ENCODE measurements at regions not wholly inside any gene's neighbourhood (a gene's known extent, or its start where the extent isn't known, plus 50 kb on each side); places are given as distances from the start of the nearest gene placed in this dataset.

DNA sequence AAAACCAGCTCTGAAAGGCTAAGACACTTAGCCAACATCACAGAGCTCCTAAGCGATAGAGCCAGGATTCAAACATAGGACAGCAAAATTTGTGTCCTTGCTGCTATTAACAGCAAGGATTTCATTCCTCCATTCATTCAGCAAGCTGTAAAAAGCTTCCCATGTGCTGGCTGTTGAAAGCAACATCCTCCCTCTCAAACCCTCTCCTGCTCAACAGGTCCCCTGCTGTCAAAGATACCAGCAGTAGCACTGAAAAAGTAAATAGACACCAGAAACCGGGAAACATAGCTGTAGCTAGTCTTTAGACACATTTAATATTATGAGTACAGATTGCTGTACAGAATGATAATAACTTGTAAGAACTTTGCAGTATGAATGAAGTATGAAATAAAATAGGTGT, 52.6 kb upstream of the ADAMTSL1 start:
- in situ Hi-C loops (cut with HindIII; ENCODE audit: low pct_ligation_motif_present, low pct_unique_long_range_greater_than_20kb, low sequenced_read_pairs): loop anchor here (25.0 kb wide), 1 partner anchor 159 kb away; no protein-coding TSS in a partner anchor
- no peak for DNase-seq

- in situ Hi-C loops (cut with HindIII; ENCODE audit: low pct_ligation_motif_present, low pct_unique_long_range_greater_than_20kb, low sequenced_read_pairs): loop anchor here (25.0 kb wide), 1 partner anchor 160 kb away; no protein-coding TSS in a partner anchor
- no peak for DNase-seq
Measured at GRCh38 chr9:18422296-18423036, 51.5 kb upstream of the ADAMTSL1 start.

DNA sequence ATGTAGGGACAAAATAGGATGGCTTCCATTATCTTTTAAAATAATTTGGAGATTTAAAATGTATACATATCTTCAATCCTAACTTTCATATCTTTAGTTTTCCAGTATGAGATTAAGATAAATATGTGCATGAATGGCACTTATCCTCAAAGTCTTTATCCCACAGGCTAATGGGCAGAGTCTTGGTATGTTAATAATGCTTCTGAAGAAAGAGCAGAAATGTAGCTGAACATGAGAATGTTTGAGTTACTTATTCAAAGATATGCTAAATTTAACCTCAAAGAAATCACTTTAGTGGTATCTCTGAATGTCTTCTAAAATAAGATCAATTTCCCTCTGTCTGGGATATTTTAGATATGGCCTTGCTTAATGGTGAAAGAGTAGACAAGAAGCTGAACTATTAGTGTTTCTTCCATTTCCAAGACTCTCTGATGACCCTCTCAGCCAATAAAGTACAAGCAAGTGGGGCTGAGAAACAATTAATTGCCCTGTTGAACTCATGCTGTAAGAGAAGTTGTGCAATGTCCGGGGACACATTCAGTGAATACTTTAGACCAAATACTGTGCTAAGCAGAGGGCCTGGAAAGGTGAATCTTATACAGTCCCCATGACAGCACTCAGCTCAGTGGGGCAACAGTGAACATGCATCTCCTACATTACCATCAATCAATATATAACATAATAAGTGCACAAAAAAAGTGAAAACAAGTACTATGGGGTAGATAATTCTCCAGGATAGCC, 50.0 kb upstream of the ADAMTSL1 start:
- no peak for DNase-seq
- in situ Hi-C loops (cut with HindIII; ENCODE audit: low pct_ligation_motif_present, low pct_unique_long_range_greater_than_20kb, low sequenced_read_pairs): loop anchor here (25.0 kb wide), 1 partner anchor 162 kb away; no protein-coding TSS in a partner anchor
